GM21737 (cell line): ENCODE measurements at regions not wholly inside any gene's neighbourhood (a gene's known extent, or its start where the extent isn't known, plus 50 kb on each side); places are given as distances from the start of the nearest gene placed in this dataset.
"Not testable (repeated sequence)": the region's sequence is repeated elsewhere in the genome, so short reads cannot be mapped to it uniquely, and the experiment has no call there.

Experiments used
- ATAC-seq: cut with Tn5 transposase; IDR thresholded peaks from one replicate; pipeline ENCODE4 v1.9.1; 2021; ENCODE audit warnings: mild to moderate bottlenecking, moderate library complexity; ENCODE audit not compliant: unreplicated experiment

GRCh38 chr11:33971530-33971929 lies 79.7 kb upstream of the LMO2 start:
- ATAC-seq: not testable (repeated sequence)

- ATAC-seq: no peak
Measured at GRCh38 chr11:33970984-33971466, 79.1 kb upstream of the LMO2 start.

- ATAC-seq: no peak
Measured at GRCh38 chr11:33967451-33967850, 75.6 kb upstream of the LMO2 start.

GRCh38 chr11:33965032-33965431 lies 73.2 kb upstream of the LMO2 start:
- no peak for ATAC-seq

- ATAC-seq: no peak
Measured at GRCh38 chr11:33959855-33960400, 68.1 kb upstream of the LMO2 start.

- ATAC-seq: no peak
Measured at GRCh38 chr11:33957304-33957917, 65.5 kb upstream of the LMO2 start.

GRCh38 chr11:33956611-33957010 lies 64.7 kb upstream of the LMO2 start:
- ATAC-seq: no peak

- no peak for ATAC-seq
Measured at GRCh38 chr11:33953289-33953688, 61.4 kb upstream of the LMO2 start.

- no peak for ATAC-seq
Measured at GRCh38 chr11:33952805-33953204, 60.9 kb upstream of the LMO2 start.

- ATAC-seq: no peak
Measured at GRCh38 chr11:33949252-33949913, 57.5 kb upstream of the LMO2 start.

GRCh38 chr11:33948494-33948893 lies 56.6 kb upstream of the LMO2 start:
- ATAC-seq: no peak

- ATAC-seq: not testable (repeated sequence)
Measured at GRCh38 chr11:33947918-33948317, 56.0 kb upstream of the LMO2 start.

GRCh38 chr11:33946930-33947329 lies 55.1 kb upstream of the LMO2 start:
- no peak for ATAC-seq

- no peak for ATAC-seq
Measured at GRCh38 chr11:33945481-33946268, 53.8 kb upstream of the LMO2 start.

GRCh38 chr11:33944693-33945424 lies 53.0 kb upstream of the LMO2 start:
- no peak for ATAC-seq

GRCh38 chr11:33944345-33944692 lies 52.4 kb upstream of the LMO2 start:
- no peak for ATAC-seq

- no peak for ATAC-seq
Measured at GRCh38 chr11:33942954-33943353, 51.1 kb upstream of the LMO2 start.

- ATAC-seq: no peak
Measured at GRCh38 chr11:33941637-33942160, 49.8 kb upstream of the LMO2 start.
